SK-N-SH (cell line): ENCODE measurements at regions not wholly inside any gene's neighbourhood (a gene's known extent, or its start where the extent isn't known, plus 50 kb on each side); places are given as distances from the start of the nearest gene placed in this dataset.

ENCODE experiments used
- CTCF ChIP-seq: fragments of 200-600 bp; sonication (generic); IDR thresholded peaks from 2 replicates; pipeline ENCODE4 v1.6.1; 2017; ENCODE audit warnings: antibody characterized with exemption, mild to moderate bottlenecking, moderate library complexity
- EZH2phosphoT487 ChIP-seq: fragments of 200-600 bp; sonication (generic); IDR thresholded peaks from 2 replicates; pipeline ENCODE4 v1.6.1; 2017; ENCODE audit warnings: low read depth, mixed run types, mild to moderate bottlenecking, antibody characterized with exemption, moderate library complexity, borderline replicate concordance
- POLR2AphosphoS5 ChIP-seq: IDR thresholded peaks from 2 replicates; pipeline ENCODE4 v1.6.1; 2012; ENCODE audit warnings: low read depth, low read length
- RAD21 ChIP-seq: IDR thresholded peaks from 2 replicates; pipeline ENCODE4 v1.6.1; 2012; ENCODE audit warnings: mild to moderate bottlenecking, low read length
- RCOR1 ChIP-seq: fragments of 150-350 bp; IDR thresholded peaks from 2 replicates; pipeline ENCODE4 v1.6.1; 2017; ENCODE audit warnings: antibody characterized with exemption, low read length
- SMC3 ChIP-seq: IDR thresholded peaks from 2 replicates; pipeline ENCODE4 v1.6.1; 2012; ENCODE audit warnings: low read depth, low read length, improper control_type of control experiment

GRCh38 chr1:2949966-2950925 lies 71.0 kb upstream of the ACTRT2 start:
- TF ChIP-seq CTCF (no peak), RAD21 (no peak), SMC3 (no peak), RCOR1 (no peak), POLR2AphosphoS5 (no peak), EZH2phosphoT487 (no peak)
